ENCODE measurements at regions not wholly inside any gene's neighbourhood (a gene's known extent, or its start where the extent isn't known, plus 50 kb on each side); places are given as distances from the start of the nearest gene placed in this dataset.

DNA sequence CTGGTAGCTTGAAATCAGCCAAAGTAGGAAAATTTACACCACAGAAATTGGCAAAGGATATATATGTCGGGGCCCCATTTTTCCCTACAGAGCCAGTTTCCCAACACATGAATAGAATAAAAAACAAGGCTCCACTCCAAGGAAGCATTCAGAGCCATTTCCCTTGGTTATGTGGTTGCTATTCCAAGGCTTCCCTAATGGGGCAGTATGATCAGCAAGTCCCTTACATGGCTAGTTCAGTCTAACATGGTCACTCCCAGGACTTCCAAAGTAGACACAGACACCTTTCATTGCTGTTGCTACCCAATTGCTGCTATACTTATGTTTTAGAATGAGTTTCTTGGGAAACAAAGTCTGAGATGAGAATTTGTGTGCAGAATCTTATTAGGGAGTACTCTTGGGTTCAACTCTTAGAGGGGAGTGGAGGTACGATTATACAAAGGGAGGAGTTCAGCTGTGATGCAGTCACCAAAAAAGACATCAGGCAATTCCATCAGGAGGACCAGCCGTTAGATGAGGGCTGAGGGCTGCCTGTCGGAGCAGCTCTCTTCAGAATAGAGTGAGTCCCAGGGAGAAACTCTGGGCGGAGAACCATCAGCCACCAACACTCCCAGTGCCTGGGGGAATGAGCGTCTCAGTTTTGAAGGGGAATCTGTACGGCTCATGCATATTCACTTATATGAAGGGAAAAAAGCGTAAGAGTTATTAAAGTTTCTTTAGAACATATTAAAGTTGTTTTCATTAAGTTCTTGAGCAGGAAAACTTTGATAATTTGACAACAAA is 92.9 kb downstream of the C21orf91 start:
- TF ChIP-seq CTCF (IDR thresholded peaks at IDR 0.05; ENCODE audit: low read length) (0 out of 2 replicates have a peak, but pooled peaks have one; percentile 11), EZH2 (optimal IDR thresholded peaks at IDR 0.05; ENCODE audit: low read depth, low read length) (no peak), EZH2phosphoT487 (IDR thresholded peaks at IDR 0.05; ENCODE audit: low read length) (no peak)
